ENCODE measurements at regions not wholly inside any gene's neighbourhood (a gene's known extent, or its start where the extent isn't known, plus 50 kb on each side); places are given as distances from the start of the nearest gene placed in this dataset.

- H3K36me3 ChIP-seq (replicated peaks in 1 of 2; ENCODE audit: control extremely low read depth in 1 of 2, control insufficient read depth in 1 of 2, extremely low read depth in 1 of 2, insufficient read depth in 2 of 2, low read length in 1 of 2) = no peaks in the 10 kb centered on the region
- no peak overlapping the region for H3K4me3 ChIP-seq (ENCODE audit: control extremely low read depth in 1 of 5, extremely low read depth in 1 of 5, insufficient read depth in 1 of 5, low read depth in 2 of 5, low read length in 4 of 5)
- H3K9me3 ChIP-seq (ENCODE audit: control extremely low read depth in 1 of 3, control insufficient read depth in 2 of 3, insufficient read depth in 1 of 3, low read length in 2 of 3) = peaks cover 0 to 20% (median 0%) of the 10 kb centered on the region in 3 donors
- H3K9ac ChIP-seq (ENCODE audit: low read length) = no peak overlapping the region
- intact Hi-C loops (cut with micrococcal nuclease) = no loop called here
- Mint-ChIP-seq H3K27ac (no peak overlapping the region), H3K4me3 (no peak overlapping the region), H3K27me3 (no peaks in the 10 kb centered on the region), H3K4me1 (no peaks in the 10 kb centered on the region), H3K9me3 (ENCODE audit: insufficient read depth) (no peaks in the 10 kb centered on the region)
- WGBS (ENCODE audit: insufficient coverage) = 96% methylated on average over 74 of the region's 74 CpGs
- ATAC-seq (ENCODE audit: low read depth) (no peak), DNase-seq (no peak)
- H3K4me1 ChIP-seq (ENCODE audit: control insufficient read depth in 2 of 2, insufficient read depth in 2 of 2, low read length in 2 of 2) = no peaks in the 10 kb centered on the region
- CTCF ChIA-PET = no interaction called here
- H3K27me3 ChIP-seq (replicated peaks in 1 of 4; ENCODE audit: control extremely low read depth in 1 of 4, control insufficient read depth in 3 of 4, insufficient read depth in 4 of 4, low read length in 3 of 4) = no peaks in the 10 kb centered on the region
- no peaks in the 10 kb centered on the region for H3K79me2 ChIP-seq (ENCODE audit: control insufficient read depth, insufficient read depth, low read length)
- H3K4me2 ChIP-seq (replicated peaks; ENCODE audit: low read depth, low read length, poor library complexity, severe bottlenecking) = no peak overlapping the region
- H3K27ac ChIP-seq (ENCODE audit: low read length in 2 of 2) = no peak overlapping the region
- POLR2A ChIA-PET = no interaction called here
- H4K20me1 ChIP-seq (ENCODE audit: control insufficient read depth, insufficient read depth, low read length, poor library complexity, severe bottlenecking) = no peaks in the 10 kb centered on the region
- TF ChIP-seq EZH2 (IDR thresholded peaks at IDR 0.05; ENCODE audit: borderline replicate concordance, insufficient read depth, low read depth, low read length, poor library complexity, severe bottlenecking) (no peak), CTCF (IDR thresholded peaks at IDR 0.05) (no peak)
- H2AFZ ChIP-seq (ENCODE audit: insufficient read depth, low read depth, low read length, poor library complexity, severe bottlenecking) = no peak overlapping the region
These were observed 253.2 kb downstream of the GLI2 start for GRCh38 chr2:120988700-120989511.

Measured in B cell (primary cell).